ENCODE measurements at regions not wholly inside any gene's neighbourhood (a gene's known extent, or its start where the extent isn't known, plus 50 kb on each side); places are given as distances from the start of the nearest gene placed in this dataset.

DNA sequence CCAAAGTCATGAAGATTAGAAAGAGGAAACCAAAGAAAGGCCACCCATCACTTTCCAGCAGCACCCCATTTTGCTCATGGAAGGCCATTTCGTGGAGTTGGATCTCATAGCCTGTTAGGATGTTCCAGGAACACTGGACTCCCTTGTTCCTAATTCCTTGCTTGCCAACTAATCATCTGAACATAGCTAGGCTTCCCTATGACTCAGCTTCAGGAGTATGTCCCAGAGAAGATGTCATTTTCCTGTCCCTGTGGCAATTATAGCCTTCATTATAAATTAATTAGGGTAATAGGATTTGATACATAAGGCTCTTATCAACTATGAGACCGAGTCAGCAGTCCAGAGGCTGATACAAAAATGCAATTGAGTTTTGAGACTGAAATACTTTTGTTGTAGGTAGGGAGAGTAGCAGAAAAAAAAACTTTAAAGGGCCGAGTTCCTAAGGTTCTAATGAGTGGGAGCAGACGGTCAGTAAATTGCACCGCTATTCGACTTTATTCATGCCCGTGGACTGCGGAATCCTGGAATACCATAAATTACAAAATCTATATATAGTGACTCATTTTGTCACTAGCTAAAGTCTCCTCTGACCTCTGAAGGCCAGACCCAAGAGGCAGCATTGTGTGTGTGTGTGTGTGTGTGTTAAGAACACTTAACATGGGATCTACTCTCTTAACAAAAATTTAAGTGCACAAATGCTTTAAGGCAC is 311.8 kb downstream of the FBXO15 start:
- no peak overlapping the region for H3K4me3 ChIP-seq (ENCODE audit: low read length)
- peak; percentile 9 for DNase-seq (ENCODE audit: low read depth)

DNA sequence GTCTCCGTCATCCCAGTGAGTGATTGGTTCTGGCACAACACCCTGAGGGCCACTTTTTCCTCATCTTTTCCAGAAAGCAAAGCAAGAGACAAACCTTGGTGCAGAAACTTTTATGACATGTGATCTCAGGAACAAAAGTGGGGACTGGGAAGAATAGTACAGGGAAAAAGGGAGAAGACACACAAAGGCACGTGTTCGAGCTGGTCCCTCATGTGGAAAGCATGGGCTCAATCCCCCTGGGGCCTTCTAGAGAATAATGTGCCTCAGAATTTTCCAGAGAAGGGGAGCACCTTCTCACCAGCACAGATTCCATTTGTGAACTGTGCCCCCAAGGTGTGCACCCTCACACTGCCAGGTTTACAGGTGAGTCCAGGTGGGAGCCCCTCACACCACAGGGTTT is 312.6 kb downstream of the FBXO15 start:
- TF ChIP-seq, protein P1, sequence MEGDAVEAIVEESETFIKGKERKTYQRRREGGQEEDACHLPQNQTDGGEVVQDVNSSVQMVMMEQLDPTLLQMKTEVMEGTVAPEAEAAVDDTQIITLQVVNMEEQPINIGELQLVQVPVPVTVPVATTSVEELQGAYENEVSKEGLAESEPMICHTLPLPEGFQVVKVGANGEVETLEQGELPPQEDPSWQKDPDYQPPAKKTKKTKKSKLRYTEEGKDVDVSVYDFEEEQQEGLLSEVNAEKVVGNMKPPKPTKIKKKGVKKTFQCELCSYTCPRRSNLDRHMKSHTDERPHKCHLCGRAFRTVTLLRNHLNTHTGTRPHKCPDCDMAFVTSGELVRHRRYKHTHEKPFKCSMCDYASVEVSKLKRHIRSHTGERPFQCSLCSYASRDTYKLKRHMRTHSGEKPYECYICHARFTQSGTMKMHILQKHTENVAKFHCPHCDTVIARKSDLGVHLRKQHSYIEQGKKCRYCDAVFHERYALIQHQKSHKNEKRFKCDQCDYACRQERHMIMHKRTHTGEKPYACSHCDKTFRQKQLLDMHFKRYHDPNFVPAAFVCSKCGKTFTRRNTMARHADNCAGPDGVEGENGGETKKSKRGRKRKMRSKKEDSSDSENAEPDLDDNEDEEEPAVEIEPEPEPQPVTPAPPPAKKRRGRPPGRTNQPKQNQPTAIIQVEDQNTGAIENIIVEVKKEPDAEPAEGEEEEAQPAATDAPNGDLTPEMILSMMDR (conservative IDR thresholded peaks at IDR 0.05; ENCODE audit: low read length), result no peak

More for the DNA sequence above, 311.8 kb downstream of the FBXO15 start:
- TF ChIP-seq, protein P1 (conservative IDR thresholded peaks at IDR 0.05; ENCODE audit: low read length), result no peak

DNA sequence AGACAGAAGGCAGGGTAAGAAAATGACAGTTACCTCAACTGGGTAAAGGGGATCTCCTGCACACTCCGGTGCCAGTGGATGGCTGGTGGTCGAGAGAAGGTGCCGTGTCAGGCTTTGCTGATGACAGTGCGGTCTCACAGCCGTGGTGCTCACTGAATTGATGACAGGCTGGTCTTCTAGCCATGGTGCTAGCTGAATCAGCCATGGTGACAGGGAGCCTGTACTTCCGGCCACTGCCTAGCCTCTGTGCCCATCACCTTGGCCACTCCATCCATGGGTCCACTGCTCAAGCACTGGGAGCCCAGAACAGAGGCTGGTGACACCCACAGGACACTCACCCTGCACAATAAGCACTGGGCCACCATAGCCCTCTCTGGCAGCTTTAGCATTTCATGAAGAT is 315.9 kb downstream of the FBXO15 start:
- TF ChIP-seq, protein P1 (conservative IDR thresholded peaks at IDR 0.05; ENCODE audit: low read length), result no peak
- no peak overlapping the region for H3K4me3 ChIP-seq (ENCODE audit: low read length)
- DNase-seq (ENCODE audit: low read depth), result no peak

More for the DNA sequence above, 312.6 kb downstream of the FBXO15 start:
- no peak for DNase-seq (ENCODE audit: low read depth)
- H3K4me3 ChIP-seq (ENCODE audit: low read length), result no peak overlapping the region

DNA sequence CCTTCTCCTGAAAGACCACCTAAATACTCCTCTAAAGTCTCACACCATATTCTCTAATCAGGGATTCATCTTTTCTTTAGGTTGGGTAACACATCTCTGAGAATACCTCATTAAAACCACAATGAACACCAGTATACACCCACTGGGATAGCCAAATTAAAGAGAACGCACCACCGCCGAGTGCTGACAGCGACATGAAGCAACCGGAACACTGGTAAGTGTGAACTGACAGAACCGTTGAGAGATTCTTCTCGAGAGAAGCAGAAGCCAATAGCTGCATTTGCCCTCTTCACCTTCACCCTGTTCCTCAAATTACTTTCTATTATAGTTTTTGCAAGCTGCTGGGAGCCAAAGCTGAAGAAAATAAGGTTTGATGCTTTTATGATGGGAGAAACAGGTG is 318.5 kb downstream of the FBXO15 start:
- no peak for DNase-seq (ENCODE audit: low read depth)
- TF ChIP-seq, protein P1 (conservative IDR thresholded peaks at IDR 0.05; ENCODE audit: low read length), result no peak
- no peak overlapping the region for H3K4me3 ChIP-seq (ENCODE audit: low read length)

DNA sequence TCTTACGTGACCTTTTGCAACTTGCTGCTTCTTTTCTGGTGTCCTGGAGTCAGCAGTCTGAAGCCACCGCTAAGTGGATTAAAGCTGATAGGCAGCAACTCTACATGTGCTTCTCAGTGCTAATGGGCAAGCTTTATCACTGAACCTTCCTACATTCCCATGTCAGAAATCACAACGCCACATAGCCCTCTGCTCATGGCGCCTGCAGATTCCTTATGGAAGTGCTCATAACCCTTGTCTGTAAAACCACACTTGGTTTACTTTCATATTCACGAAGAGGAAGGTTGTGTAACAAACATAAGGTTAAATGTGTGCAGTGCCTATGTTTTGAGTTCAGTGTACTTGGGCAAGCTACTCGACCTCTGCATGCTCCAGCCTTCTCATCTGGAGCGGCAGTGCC is 319.8 kb downstream of the FBXO15 start:
- H3K4me3 ChIP-seq (ENCODE audit: low read length), result no peak overlapping the region
- TF ChIP-seq, protein P1 (conservative IDR thresholded peaks at IDR 0.05; ENCODE audit: low read length), result no peak
- DNase-seq (ENCODE audit: low read depth), result no peak

DNA sequence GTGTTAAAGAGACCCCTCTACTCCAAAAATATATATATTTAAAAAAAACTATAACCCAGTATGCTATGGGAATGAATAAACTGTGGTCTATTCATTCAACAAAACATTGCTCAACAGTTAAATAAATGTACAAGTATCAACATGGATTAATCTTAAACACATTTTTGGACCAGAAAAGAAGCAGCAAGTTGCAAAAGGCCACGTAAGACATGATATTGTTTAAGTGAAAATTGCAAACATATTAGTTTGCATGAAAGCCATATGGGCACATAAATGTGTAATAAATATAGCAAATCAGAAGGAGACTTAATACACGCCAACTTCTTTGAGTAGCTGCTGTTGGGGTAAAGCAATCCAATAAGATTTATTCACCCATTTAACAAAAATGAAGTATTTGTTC is 321.5 kb downstream of the FBXO15 start:
- peak; percentile 41 for DNase-seq (ENCODE audit: low read depth)
- TF ChIP-seq, protein P1 (conservative IDR thresholded peaks at IDR 0.05; ENCODE audit: low read length), result no peak
- H3K4me3 ChIP-seq (ENCODE audit: low read length), result no peak overlapping the region

DNA sequence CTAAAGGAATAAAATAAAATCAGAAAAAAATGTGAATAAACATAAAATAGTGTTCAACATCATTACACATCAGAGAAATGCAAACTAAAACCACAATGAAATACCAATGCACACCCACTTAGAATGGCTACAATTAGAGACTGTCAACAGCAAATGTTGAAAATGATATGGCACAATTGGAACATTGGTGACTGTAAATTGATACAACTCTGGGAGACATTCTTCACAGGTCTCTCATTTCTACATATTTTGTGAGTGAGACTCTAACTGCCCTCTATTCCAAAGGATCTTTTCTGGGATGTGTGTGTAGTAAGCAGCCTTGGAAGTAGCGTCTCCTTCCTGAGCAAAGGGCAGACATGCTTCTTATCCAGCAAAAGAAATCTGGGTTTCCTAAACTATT is 323.0 kb downstream of the FBXO15 start:
- DNase-seq (ENCODE audit: low read depth), result peak; percentile 67
- no peak overlapping the region for H3K4me3 ChIP-seq (ENCODE audit: low read length)
- TF ChIP-seq, protein P1 (conservative IDR thresholded peaks at IDR 0.05; ENCODE audit: low read length), result no peak

Data from AG10803 (cell line).